Retinal pigment epithelial cell (primary cell): ENCODE measurements at regions not wholly inside any gene's neighbourhood (a gene's known extent, or its start where the extent isn't known, plus 50 kb on each side); places are given as distances from the start of the nearest gene placed in this dataset.
A peak's percentile ranks its signal among the peaks of the same experiment; 100 is the strongest.

Experiments used
- DNase-seq: peaks from one replicate; pipeline ENCODE4 v3.0.0-alpha.2; 2010; ENCODE audit warnings: low read depth
- H3K4me3 ChIP-seq: 2 replicates; pipeline ENCODE4 v1.5.1; 2011; ENCODE audit warnings: mild to moderate bottlenecking, low read length, control low read depth, moderate library complexity
- CTCF ChIP-seq: conservative IDR thresholded peaks from 2 replicates; pipeline ENCODE4 v1.5.1; 2011; ENCODE audit warnings: low read depth, low read length, control low read depth, inconsistent platforms

GRCh38 chr3:36155515-36155914 is 224.8 kb upstream of the STAC start:
- DNase-seq = no peak
- TF ChIP-seq CTCF = no peak
- H3K4me3 ChIP-seq = no peak overlapping the region

DNA sequence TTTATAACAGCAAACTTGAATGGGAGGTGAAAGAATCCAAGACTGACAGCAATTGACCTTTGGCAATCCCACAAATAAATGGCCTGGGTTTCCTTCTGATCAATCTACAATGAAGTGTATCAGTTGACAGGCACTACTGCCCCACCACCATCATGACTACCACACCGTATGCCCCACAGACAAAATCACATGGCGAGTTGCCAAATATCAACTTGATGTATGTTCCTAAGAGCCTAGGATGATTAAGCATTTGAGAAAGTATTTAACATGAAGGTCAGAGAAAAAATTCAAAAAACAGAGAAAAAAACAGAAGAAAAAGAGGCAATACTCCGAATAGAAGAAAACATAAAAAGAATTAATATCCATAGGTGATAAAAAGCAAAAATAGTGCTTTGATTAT is 215.9 kb upstream of the STAC start:
- H3K4me3 ChIP-seq = no peak overlapping the region
- TF ChIP-seq CTCF = no peak
- DNase-seq = no peak

DNA sequence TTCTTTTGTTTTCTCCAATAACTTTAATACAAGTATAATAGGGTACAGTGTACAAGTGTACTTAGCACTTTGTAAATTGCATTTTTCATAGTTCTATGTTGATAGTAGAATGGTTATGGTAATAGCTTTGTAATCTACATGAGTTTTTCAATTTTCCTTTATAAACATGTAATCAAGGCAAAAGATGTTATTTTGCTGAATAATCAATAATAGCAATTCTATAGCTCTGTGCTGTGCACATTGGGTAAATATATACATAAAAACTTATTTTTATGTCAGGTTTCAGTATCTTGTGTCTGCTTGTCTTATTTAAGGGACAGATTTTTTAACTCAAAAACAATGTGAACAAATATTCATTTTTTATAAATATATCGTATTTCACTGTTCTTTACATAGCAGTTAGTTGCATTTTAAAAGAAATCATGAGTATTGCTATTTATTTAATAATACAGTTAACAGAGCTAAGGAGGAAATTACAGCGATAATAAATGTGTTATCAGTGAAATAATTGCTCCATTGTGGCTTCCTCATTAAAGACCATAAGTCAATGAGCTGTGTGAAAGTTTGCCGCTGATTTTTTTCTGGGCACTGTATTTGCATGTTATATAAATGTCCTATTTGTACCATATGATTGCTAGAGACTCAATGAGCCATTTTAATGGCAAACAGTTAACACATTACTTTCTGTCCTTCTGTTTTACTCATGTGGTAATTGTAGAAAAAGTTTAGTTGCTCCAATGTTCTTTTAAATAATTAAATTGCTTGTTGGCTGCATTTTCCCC is 214.6 kb upstream of the STAC start:
- no peak for DNase-seq
- H3K4me3 ChIP-seq = no peak overlapping the region
- no peak for TF ChIP-seq CTCF

DNA sequence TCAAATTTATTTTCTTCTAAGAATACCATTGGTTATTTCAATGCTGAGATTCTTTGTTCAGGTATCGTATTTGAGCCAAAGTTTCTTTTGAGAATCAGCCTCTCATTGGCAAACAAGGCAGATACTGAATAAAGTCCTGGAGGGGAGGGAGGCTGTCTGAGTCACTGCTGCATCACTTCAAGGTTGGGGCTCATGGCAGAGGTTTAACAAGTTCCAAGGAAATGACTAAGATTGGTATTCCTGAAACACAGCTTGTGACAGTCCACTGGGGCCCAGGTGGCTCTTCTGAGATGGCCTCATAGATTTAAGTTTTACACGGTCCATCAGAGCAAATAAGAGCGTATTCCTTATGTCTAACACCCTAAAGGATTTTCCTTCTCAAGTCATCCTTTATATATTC is 213.8 kb upstream of the STAC start:
- no peak for TF ChIP-seq CTCF
- peak; percentile 38 for DNase-seq
- H3K4me3 ChIP-seq = no peak overlapping the region

GRCh38 chr3:36172699-36173098 is 207.6 kb upstream of the STAC start:
- no peak for DNase-seq
- TF ChIP-seq CTCF = no peak
- no peak overlapping the region for H3K4me3 ChIP-seq

- no peak for DNase-seq
- no peak for TF ChIP-seq CTCF
- no peak overlapping the region for H3K4me3 ChIP-seq
Measured at GRCh38 chr3:36175113-36175812, 205.0 kb upstream of the STAC start.
